Neural cell (in vitro differentiated cells): ENCODE measurements at regions not wholly inside any gene's neighbourhood (a gene's known extent, or its start where the extent isn't known, plus 50 kb on each side); places are given as distances from the start of the nearest gene placed in this dataset.

Experiments
- CTCF ChIP-seq: fragments of 450-650 bp; IDR thresholded peaks from 2 replicates; pipeline ENCODE4 v1.5.1; 2014; ENCODE audit warnings: antibody characterized with exemption, mild to moderate bottlenecking, moderate library complexity; ENCODE audit not compliant: poor library complexity, severe bottlenecking
- TAF1 ChIP-seq: IDR thresholded peaks from 2 replicates; pipeline ENCODE4 v1.6.1; 2012; ENCODE audit warnings: low read depth

GRCh38 chr12:19833775-19834501, 394.6 kb downstream of the AEBP2 start:
- no peak for TF ChIP-seq CTCF
- no peak for TF ChIP-seq TAF1
